ENCODE measurements at regions not wholly inside any gene's neighbourhood (a gene's known extent, or its start where the extent isn't known, plus 50 kb on each side); places are given as distances from the start of the nearest gene placed in this dataset.

GRCh38 chr2:216279031-216279430 is 93.3 kb downstream of the MARCHF4 start:
- no peak overlapping the region for H3K4me3 ChIP-seq (ENCODE audit: low read length)
- ChIA-PET CTCF (no interaction called here), POLR2A (ENCODE audit: unreplicated experiment) (no interaction called here)
- ATAC-seq (no peak), DNase-seq (no peak)
- no peaks in the 10 kb centered on the region for H3K79me2 ChIP-seq (ENCODE audit: low read length)
- no peaks in the 10 kb centered on the region for H3K4me1 ChIP-seq (ENCODE audit: insufficient read depth, low read length)
- H3K9ac ChIP-seq (ENCODE audit: low read length) = no peak overlapping the region
- no peak for TF ChIP-seq EZH2 (IDR thresholded peaks at IDR 0.05; ENCODE audit: low read length, unreplicated experiment)
- no peak for TF ChIP-seq EZH2phosphoT487 (IDR thresholded peaks at IDR 0.05; ENCODE audit: borderline replicate concordance, low read length)
- no peak for TF ChIP-seq CTCF (conservative IDR thresholded peaks at IDR 0.05; ENCODE audit: low read depth, low read length)
- H2AFZ ChIP-seq (ENCODE audit: low read length) = no peak overlapping the region
- no peaks in the 10 kb centered on the region for H3K36me3 ChIP-seq (ENCODE audit: low read depth, low read length)
- H3K27ac ChIP-seq (ENCODE audit: low read length) = no peak overlapping the region
- H3K4me2 ChIP-seq (ENCODE audit: low read length) = no peak overlapping the region
- no peaks in the 10 kb centered on the region for H3K9me2 ChIP-seq (replicated peaks; ENCODE audit: low read length)
- H3K27me3 ChIP-seq (ENCODE audit: low read length) = no peaks in the 10 kb centered on the region
- intact Hi-C loops (cut with micrococcal nuclease) = no loop called here
- H3K9me3 ChIP-seq (ENCODE audit: low read length) = no peaks in the 10 kb centered on the region
- BruUV-seq (replicated peaks) = no TSS peak
- no peaks in the 10 kb centered on the region for H3F3A ChIP-seq (ENCODE audit: low read length, unreplicated experiment)
- H4K20me1 ChIP-seq (ENCODE audit: low read length) = no peaks in the 10 kb centered on the region

GRCh38 chr2:216275890-216276289 is 96.4 kb downstream of the MARCHF4 start:
- CTCF ChIA-PET = no interaction called here
- BruUV-seq (replicated peaks) = no TSS peak

More at GRCh38 chr2:216275890-216276289, 96.4 kb downstream of the MARCHF4 start:
- H3K79me2 ChIP-seq (ENCODE audit: low read length) = no peaks in the 10 kb centered on the region
- no peak overlapping the region for H3K4me2 ChIP-seq (ENCODE audit: low read length)
- H4K20me1 ChIP-seq (ENCODE audit: low read length) = no peaks in the 10 kb centered on the region
- peaks cover 13% of the 10 kb centered on the region; the same call in 1 of the 2 replicates for H3K27me3 ChIP-seq (ENCODE audit: low read length)
- H2AFZ ChIP-seq (ENCODE audit: low read length) = no peak overlapping the region
- no peak for TF ChIP-seq CTCF (conservative IDR thresholded peaks at IDR 0.05; ENCODE audit: low read depth, low read length)
- no peak for TF ChIP-seq EZH2phosphoT487 (IDR thresholded peaks at IDR 0.05; ENCODE audit: borderline replicate concordance, low read length)
- H3K36me3 ChIP-seq (ENCODE audit: low read depth, low read length) = no peaks in the 10 kb centered on the region
- no peaks in the 10 kb centered on the region for H3K9me2 ChIP-seq (replicated peaks; ENCODE audit: low read length)
- POLR2A ChIA-PET (ENCODE audit: unreplicated experiment) = no interaction called here
- H3K27ac ChIP-seq (ENCODE audit: low read length) = no peak overlapping the region
- H3K9ac ChIP-seq (ENCODE audit: low read length) = no peak overlapping the region
- intact Hi-C loops (cut with micrococcal nuclease) = no loop called here
- no peak overlapping the region for H3K4me3 ChIP-seq (ENCODE audit: low read length)
- no peaks in the 10 kb centered on the region for H3K9me3 ChIP-seq (ENCODE audit: low read length)
- ATAC-seq (no peak), DNase-seq (no peak)
- no peaks in the 10 kb centered on the region for H3K4me1 ChIP-seq (ENCODE audit: insufficient read depth, low read length)
- H3F3A ChIP-seq (ENCODE audit: low read length, unreplicated experiment) = no peaks in the 10 kb centered on the region

Measured in PC-3 (cell line).